ENCODE measurements at regions not wholly inside any gene's neighbourhood (a gene's known extent, or its start where the extent isn't known, plus 50 kb on each side); places are given as distances from the start of the nearest gene placed in this dataset.
A peak's percentile ranks its signal among the peaks of the same experiment; 100 is the strongest.
"Not testable (repeated sequence)": the region's sequence is repeated elsewhere in the genome, so short reads cannot be mapped to it uniquely, and the experiment has no call there.

GRCh38 chr1:113269168-113269963, 120.9 kb upstream of the MAGI3 start:
- DNase-seq = no peak

DNA sequence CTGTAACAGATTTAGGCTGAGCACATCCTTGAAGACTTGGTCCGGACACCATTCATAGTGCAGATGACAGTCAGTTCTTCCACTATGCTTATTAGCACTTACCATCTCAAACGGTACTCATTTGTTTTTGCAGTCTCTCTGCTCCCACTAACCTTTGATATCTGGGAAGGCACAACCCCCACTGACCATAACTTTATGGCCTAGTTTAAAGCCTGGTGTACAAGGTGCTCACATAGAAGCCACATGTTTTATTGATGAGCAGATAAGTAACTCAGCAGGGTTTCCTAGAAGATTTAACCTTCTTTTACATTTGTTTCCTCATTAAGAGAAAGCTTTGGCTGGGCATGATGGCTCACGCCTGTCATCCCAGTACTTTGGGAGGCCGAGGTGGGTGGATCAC, 119.3 kb upstream of the MAGI3 start:
- DNase-seq = no peak

- no peak for DNase-seq
Observed at GRCh38 chr1:113275083-113275482, 115.2 kb upstream of the MAGI3 start.

GRCh38 chr1:113275691-113276090, 114.6 kb upstream of the MAGI3 start:
- no peak for DNase-seq

DNA sequence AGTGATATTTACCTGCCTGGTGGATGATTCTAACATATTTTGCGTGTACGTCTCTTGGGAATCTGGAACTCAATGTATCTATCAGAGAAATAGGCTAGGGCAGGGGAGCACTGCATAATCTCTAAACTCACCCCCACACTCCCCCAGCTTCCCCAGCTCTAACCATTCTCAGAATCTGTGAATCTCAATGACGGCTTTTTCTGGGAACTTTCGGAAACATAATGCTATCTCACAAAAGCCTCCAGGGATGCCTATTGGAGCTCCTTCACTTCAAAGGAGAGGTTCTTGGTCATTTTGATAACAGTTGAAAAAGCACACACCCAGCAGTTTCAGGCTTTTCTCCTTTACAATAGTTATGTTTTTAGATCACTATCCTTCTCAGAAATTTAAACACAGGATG, 113.8 kb upstream of the MAGI3 start:
- no peak for DNase-seq

DNA sequence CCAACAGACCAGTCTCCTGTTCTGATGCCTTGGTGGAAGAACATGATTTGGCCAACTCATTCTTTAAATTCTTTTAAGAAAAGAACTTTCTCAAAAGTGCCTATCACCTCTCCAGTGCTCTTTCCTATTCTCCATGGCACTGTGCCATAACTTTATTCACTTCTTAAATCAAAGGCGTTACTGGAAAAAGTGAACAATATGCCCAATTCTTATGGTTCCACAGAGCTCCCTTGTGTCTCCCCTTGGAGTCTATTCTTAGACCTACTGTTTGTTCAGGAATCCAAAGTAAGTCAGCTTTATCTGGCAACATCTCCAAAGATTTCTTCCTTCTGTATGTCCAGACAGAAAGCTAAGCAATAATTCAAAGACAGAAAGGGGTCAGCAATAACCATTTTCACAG, 111.9 kb upstream of the MAGI3 start:
- DNase-seq = no peak

GRCh38 chr1:113278777-113279176, 111.5 kb upstream of the MAGI3 start:
- DNase-seq = peak; percentile 58

DNA sequence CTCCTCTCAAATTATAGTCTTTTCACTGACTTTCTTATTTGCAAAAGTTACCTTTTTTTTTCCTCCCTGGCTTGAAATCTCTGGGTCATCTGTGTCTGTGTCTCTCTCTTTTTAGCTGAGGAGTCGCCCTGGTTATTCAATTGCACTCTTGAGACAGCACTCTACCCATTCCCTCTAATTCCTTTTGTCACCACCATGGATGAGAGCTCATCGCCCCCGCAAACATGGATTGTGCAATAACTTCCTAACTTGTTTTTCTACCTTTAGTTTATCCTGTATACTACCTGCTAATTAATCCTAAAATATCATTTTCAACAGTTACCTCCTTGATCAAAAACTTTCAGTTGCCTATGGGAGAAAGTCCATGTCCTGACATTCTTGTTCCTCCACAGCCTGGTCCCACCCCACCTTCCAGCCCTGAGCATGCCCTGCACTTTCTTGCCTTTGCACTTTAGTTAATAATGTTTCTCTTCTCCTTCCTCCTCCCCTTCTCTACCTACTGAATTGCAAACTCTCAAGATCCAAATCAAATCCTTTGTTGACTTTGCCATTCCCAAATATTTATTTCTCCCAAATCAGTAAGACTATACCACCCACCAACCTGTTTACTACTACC, 110.4 kb upstream of the MAGI3 start:
- DNase-seq = peak; percentile 21

GRCh38 chr1:113280581-113280980, 109.7 kb upstream of the MAGI3 start:
- no peak for DNase-seq

DNA sequence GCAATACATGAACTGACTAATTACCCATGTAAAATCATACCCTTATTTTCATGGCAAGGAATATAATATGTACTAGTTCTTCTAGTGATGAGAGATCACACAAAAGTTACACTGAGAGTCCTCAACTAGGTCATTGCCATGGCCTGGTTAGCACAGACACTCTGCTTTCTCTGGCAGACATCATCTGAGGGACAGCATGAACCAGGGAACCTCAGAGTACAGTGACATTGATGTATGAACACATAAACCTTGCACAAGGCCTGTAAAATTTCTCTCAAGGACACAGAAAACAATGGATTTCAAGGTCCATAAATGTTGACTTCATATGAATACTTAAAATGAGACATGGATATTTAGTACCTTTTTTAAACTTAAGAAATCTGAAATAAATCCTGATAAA, 108.8 kb upstream of the MAGI3 start:
- DNase-seq = peak; percentile 77

DNA sequence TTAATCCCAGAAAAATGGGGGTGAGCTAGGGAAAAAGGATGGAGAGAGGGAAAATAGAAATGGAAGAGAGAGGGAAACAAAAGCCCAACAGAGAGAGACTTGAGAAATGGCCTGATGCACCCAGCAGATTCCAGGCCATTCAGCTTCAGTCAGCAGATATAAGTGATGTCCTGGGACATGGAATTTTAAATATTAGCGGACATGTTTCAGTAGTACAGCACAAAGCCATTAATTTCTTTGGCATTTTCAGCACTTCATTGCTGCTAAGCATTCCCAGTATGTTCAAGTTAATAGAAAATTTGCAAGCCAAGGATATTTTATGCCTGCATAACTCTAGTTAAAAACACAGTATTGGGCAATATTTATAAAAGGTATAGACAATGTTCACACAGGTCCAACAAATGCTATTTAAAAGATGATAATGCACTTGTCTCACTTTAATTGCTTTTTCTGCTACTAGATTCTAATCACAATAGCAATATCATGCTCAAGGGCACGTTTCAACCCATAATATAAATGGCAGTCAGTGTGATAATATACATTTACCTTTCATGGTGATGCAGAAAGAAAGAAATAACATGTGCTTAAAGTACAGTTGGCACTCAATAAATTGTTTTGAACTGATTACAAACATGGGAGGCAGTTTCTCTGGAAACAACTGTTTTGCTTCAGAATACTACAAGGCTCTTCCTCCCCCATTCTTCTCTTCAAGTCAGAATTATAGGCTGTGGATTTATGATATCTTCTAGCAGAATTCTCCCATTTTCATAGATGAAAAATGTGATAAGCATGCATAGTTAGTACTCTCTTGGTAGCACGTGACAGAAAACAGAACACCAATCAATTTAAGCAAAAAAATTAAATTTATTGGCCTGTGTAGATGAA, 108.1 kb upstream of the MAGI3 start:
- no peak for DNase-seq

GRCh38 chr1:113282893-113283285, 107.4 kb upstream of the MAGI3 start:
- DNase-seq = no peak

DNA sequence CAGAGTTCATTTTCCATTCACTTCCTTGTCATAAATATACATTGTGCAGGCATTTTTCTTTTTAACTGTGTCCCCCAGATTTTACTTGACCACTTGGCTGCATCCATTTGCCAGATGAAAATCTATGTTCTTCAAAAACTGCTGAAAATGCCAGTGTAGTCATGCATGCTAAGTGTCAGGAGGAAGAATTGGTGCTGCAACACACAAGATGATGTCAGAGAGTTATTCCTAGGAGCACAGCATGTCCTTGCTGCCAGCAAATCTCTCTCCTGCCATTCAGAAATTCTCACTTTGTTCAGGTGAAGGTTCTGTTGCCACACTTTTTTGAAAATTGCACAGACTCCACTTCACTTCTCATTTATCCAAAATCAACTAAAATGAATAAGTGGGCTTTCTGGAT, 106.4 kb upstream of the MAGI3 start:
- DNase-seq = no peak

- no peak for DNase-seq
Observed at GRCh38 chr1:113286156-113286555, 104.2 kb upstream of the MAGI3 start.

DNA sequence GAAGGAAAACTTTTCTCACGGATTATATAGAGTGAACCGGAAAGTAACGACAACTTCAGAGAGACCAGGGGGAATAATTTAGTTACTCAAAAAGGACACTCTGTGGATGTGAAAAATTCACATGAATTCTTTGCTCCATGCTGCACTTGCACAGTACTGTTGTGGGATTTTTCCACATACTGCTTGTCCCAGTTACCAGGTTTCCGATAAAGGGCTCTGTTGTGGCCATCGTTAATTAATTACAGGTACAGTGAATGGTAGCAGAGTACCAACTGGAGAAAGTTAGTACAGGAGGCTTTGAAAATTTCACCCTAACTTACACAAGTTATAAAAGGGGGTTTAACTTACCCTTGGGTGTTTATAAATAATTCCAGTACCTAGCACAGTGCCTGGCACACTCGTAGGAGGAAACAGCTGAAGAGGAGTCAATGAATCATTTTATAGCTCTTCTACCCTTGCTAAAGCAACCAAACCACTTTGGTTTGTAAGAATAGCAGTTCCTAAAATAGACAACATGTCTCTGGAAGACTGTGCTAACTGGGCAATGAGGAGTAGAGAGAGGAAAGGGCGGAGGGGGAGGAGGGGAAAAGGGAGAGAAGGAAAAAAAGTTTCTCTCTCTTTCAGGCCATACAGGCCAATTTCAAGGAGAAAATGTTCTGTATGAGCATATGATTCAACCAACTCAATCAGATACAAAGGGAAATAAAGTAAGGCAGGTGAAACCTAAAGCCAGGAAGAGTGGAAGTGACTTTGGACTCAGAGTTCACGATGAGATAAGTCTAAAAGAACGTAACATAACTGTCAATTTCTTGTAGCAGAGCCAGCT, 98.3 kb upstream of the MAGI3 start:
- no peak for DNase-seq

GRCh38 chr1:113292603-113293255, 97.6 kb upstream of the MAGI3 start:
- no peak for DNase-seq

- DNase-seq = no peak
Observed at GRCh38 chr1:113293256-113293626, 97.1 kb upstream of the MAGI3 start.

DNA sequence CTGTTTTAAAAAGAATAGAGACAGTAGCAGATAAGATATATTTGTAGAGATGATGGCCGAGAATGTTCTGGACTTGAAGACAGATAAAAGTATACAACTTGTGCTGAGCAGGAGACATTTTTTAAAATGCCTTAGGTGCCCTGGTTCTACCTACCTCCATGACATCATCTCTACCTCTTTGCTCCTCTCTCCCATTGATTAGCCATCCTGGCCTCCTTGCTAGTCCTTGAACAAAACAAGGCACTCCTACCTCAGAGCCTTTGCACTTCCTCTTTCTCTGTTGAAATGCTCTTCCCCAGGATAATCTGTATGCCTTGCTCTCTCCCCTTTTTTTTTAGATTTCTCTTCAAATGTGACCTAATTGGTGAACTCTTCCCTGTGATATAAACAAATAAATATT, 92.6 kb upstream of the MAGI3 start:
- DNase-seq = no peak

DNA sequence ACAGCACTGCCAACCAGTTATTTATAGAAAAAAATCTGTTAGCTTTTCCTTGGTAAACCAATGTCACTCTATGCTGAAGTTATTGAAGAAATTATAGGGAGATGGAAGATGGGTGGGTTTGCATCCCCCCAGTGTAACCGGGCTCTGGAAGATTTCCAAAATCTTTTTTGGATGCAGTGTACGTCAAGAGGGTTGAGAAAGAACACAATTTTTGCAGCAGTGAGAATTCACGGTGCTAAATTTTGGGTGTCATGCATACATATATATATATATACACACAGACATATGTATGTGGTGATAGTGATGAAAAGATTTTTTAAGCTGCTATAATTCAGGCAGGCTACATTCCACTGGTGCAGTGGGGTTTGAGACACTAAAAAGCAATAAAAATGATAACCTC, 91.4 kb upstream of the MAGI3 start:
- no peak for DNase-seq

GRCh38 chr1:113302636-113303035, 87.7 kb upstream of the MAGI3 start:
- no peak for DNase-seq

- DNase-seq = no peak
Observed at GRCh38 chr1:113303267-113303666, 87.0 kb upstream of the MAGI3 start.

GRCh38 chr1:113305029-113305428, 85.3 kb upstream of the MAGI3 start:
- not testable (repeated sequence) for DNase-seq
